Aorta (tissue), 5 donors: ENCODE measurements at regions not wholly inside any gene's neighbourhood (a gene's known extent, or its start where the extent isn't known, plus 50 kb on each side); places are given as distances from the start of the nearest gene placed in this dataset.

Experiments
- ATAC-seq: fragments of 200-7000 bp; cut with Tn5 transposase; one replicate; pipeline ENCODE4 v1.9.1; 2022; ENCODE audit warnings: moderate library complexity; ENCODE audit not compliant: low FRiP score
- DNase-seq, 2 donors: peaks; one replicate each; pipeline ENCODE4 v3.0.0-alpha.2; 2020
- H3K27ac ChIP-seq, 2 donors: one replicate each; pipeline ENCODE4 v1.5.1; 2013; ENCODE audit warnings: low read length in 2 of 2, mild to moderate bottlenecking in 2 of 2, moderate library complexity in 2 of 2, control low read depth in 1 of 2, inconsistent platforms in 1 of 2, low read depth in 1 of 2
- H3K27me3 ChIP-seq, 2 donors: one replicate each; pipeline ENCODE4 v1.6.1; 2013; ENCODE audit warnings: control low read depth in 1 of 2, low read length in 1 of 2, mild to moderate bottlenecking in 1 of 2, moderate library complexity in 1 of 2; ENCODE audit not compliant: insufficient read depth in 2 of 2, control insufficient read depth in 1 of 2
- H3K36me3 ChIP-seq, 2 donors: one replicate each; pipeline ENCODE4 v1.6.1; 2013; ENCODE audit warnings: control low read depth in 1 of 2, low read length in 1 of 2, mild to moderate bottlenecking in 1 of 2; ENCODE audit not compliant: insufficient read depth in 2 of 2, control insufficient read depth in 1 of 2
- H3K4me1 ChIP-seq, 2 donors: one replicate each; pipeline ENCODE4 v1.6.1; 2013; ENCODE audit warnings: low read length in 2 of 2, control low read depth in 1 of 2, mild to moderate bottlenecking in 1 of 2, moderate library complexity in 1 of 2; ENCODE audit not compliant: insufficient read depth in 2 of 2, control insufficient read depth in 1 of 2
- H3K4me3 ChIP-seq, 2 donors: one replicate each; pipeline ENCODE4 v1.5.1; 2013; ENCODE audit warnings: low read length in 2 of 2, control low read depth in 1 of 2, mild to moderate bottlenecking in 1 of 2
- H3K9me3 ChIP-seq: one replicate; pipeline ENCODE4 v1.6.1; 2013; ENCODE audit warnings: mild to moderate bottlenecking, low read length; ENCODE audit not compliant: control insufficient read depth
- WGBS, 2 donors: extraction: QIAGEN DNeasy Blood & Tissue Kit; methylation state at CpG; one replicate each; pipeline ENCODE4 v1.1.7; 2013; 5-methylcytosine and 5-hydroxymethylcytosine counted together
- intact Hi-C, 2 donors: fragments of 100-400 bp; cut with DNase I; formaldehyde crosslinking; loops; one replicate each; pipeline versions ENCODE4 v1.14.2 to v1.15.0; 2022
- donor health status: healthy with polysubstance abuse.
- donor health status: Bipolar disorder and iron deficiency.
- donor health status: DM: no; HTN: no; CAD: no.
- donor health status: DM: no; HTN: no; CAD: no.
- donor health status: DM: yes; HTN: yes; CAD: no.

GRCh38 chr6:19945843-19946358 lies 108.7 kb downstream of the ID4 start:
- H3K4me1 ChIP-seq, result no peaks in the 10 kb centered on the region
- intact Hi-C loops, result no loop called here
- ATAC-seq, result no peak

GRCh38 chr6:19949155-19949554 lies 112.0 kb downstream of the ID4 start:
- no peak for ATAC-seq
- H3K27ac ChIP-seq, result no peak overlapping the region
- H3K36me3 ChIP-seq, result no peaks in the 10 kb centered on the region
- intact Hi-C loops, result no loop called here
- no peaks in the 10 kb centered on the region for H3K27me3 ChIP-seq
- H3K9me3 ChIP-seq, result no peaks in the 10 kb centered on the region
- WGBS, 2 donors, result 79 to 86% methylated on average over 1 of the region's 1 CpG
- H3K4me1 ChIP-seq, result no peaks in the 10 kb centered on the region
- no peak overlapping the region for H3K4me3 ChIP-seq
- DNase-seq, result no peak

More at GRCh38 chr6:19945843-19946358, 108.7 kb downstream of the ID4 start:
- no peak for DNase-seq
- Histone ChIP-seq H3K36me3 (no peaks in the 10 kb centered on the region), H3K9me3 (peaks cover 1% of the 10 kb centered on the region), H3K27me3 (no peaks in the 10 kb centered on the region), H3K27ac (no peak overlapping the region), H3K4me3 (no peak overlapping the region)
- 85 to 88% methylated on average over 3 of the region's 3 CpGs for WGBS, 2 donors

DNA sequence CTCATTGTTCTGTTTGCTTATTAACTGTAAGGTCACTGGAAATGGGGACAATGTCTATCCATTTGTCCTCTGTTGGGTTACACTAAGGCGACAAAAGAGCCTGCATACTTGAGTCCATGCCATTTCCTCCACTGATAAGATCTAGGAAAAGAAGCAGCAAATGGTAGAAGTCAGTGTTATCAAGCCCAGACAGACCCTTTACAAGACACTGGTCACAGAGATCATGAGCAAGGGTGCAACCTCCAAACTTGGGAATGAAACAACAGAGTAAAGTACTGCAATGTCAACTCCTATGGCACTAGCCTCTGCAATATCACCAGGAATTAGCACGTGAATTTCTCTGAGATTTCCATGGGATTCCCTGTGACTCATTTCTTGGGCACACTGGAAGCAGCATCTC lies 126.9 kb downstream of the ID4 start:
- ATAC-seq, result no peak
- intact Hi-C loops, result no loop called here
- 56 to 66% methylated on average over 2 of the region's 2 CpGs for WGBS, 2 donors

GRCh38 chr6:19968201-19968600 lies 131.0 kb downstream of the ID4 start:
- DNase-seq, result no peak
- Histone ChIP-seq H3K27ac (no peak overlapping the region), H3K4me3 (no peak overlapping the region), H3K27me3 (no peaks in the 10 kb centered on the region), H3K9me3 (peaks cover 2% of the 10 kb centered on the region), H3K36me3 (no peaks in the 10 kb centered on the region), H3K4me1 (peaks cover 0 to 1% of the 10 kb centered on the region in 2 donors)
- 85 to 93% methylated on average over 1 of the region's 1 CpG for WGBS, 2 donors
- no peak for ATAC-seq
- intact Hi-C loops, result no loop called here

More for the DNA sequence above, 126.9 kb downstream of the ID4 start:
- peaks cover 2% of the 10 kb centered on the region for H3K9me3 ChIP-seq
- no peaks in the 10 kb centered on the region for H3K4me1 ChIP-seq
- no peak overlapping the region for H3K4me3 ChIP-seq
- H3K36me3 ChIP-seq, result no peaks in the 10 kb centered on the region
- H3K27ac ChIP-seq, result no peak overlapping the region
- no peaks in the 10 kb centered on the region for H3K27me3 ChIP-seq
- DNase-seq, result no peak

DNA sequence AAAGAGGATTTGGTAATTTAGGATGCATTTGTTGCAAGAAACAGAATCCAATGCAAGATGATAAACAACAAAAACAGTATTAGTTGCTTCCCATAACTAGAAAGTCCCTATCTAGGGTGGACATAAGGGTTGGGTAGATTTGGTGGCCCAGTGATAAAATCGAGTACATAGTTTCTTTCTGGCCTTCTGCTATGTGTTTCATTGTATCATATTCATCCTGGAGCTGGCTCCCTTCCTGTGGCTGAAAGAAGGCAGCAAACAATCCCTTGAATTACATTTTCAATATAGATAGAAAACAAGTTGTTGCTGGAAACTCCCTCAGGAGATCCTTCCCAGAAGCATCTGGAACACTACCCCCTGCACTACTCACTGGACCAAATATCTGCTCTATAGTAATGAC lies 135.1 kb downstream of the ID4 start:
- 77 to 86% methylated on average over 1 of the region's 1 CpG for WGBS, 2 donors
- DNase-seq (no peak), ATAC-seq (no peak)
- Histone ChIP-seq H3K36me3 (no peaks in the 10 kb centered on the region), H3K4me1 (peaks cover 0 to 1% of the 10 kb centered on the region in 2 donors), H3K27ac (no peak overlapping the region), H3K27me3 (no peaks in the 10 kb centered on the region), H3K4me3 (no peak overlapping the region), H3K9me3 (no peaks in the 10 kb centered on the region)
- intact Hi-C loops, result no loop called here

DNA sequence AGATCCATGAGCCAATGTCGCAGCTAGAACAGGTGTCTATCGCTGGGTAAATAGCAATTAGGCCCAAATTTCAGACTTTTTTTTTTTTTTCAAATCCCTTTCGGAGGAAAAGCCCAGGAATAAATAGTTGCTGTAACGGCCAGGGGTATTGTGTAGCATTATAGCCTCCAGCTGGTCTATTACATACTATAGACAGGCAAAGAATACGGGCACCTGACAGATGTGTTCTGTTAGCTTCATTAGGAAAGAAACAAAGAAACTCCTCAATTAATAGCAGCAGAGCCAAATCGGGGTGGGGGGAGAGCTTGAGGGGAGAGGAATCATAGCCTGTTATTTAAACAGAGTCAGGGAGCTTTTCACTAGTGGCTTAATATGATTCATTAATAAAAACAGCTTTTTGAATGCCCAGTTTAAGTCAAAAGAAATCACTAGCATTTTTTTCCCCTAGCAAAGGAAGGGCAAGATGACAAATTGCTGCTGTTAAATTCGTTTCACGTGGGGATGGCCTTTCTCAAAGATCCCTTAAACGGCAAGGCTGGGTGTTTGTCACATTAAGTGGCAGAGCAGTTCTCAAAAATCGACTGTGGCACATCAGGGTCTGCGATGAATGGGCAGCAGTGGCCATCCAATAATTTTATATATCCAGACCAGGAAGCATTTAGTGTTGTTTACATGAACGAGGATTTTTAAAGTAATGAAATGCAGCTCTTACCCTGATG lies 139.4 kb downstream of the ID4 start:
- Histone ChIP-seq H3K4me3 (no peak overlapping the region), H3K27ac (no peak overlapping the region), H3K9me3 (no peaks in the 10 kb centered on the region), H3K4me1 (no peaks in the 10 kb centered on the region), H3K36me3 (no peaks in the 10 kb centered on the region), H3K27me3 (no peaks in the 10 kb centered on the region)
- ATAC-seq (no peak), DNase-seq (no peak)
- intact Hi-C loops, result no loop called here
- WGBS, 2 donors, result 48 to 51% methylated on average over 12 of the region's 12 CpGs

- Histone ChIP-seq H3K36me3 (peaks cover 0 to 3% of the 10 kb centered on the region in 2 donors), H3K27ac (no peak overlapping the region), H3K4me3 (no peak overlapping the region), H3K27me3 (peaks cover 0 to 2% of the 10 kb centered on the region in 2 donors), H3K9me3 (peaks cover 2% of the 10 kb centered on the region), H3K4me1 (no peaks in the 10 kb centered on the region)
- intact Hi-C loops, result no loop called here
- no peak for DNase-seq
- ATAC-seq, result peak; percentile 28
- WGBS, 2 donors, result 89% methylated on average over 7 of the region's 7 CpGs
These were observed 141.9 kb downstream of the ID4 start for GRCh38 chr6:19979059-19979458.

- intact Hi-C loops, result no loop called here
- ATAC-seq (no peak), DNase-seq (no peak)
- Histone ChIP-seq H3K4me3 (no peak overlapping the region), H3K36me3 (peaks cover 0 to 3% of the 10 kb centered on the region in 2 donors), H3K4me1 (no peaks in the 10 kb centered on the region), H3K27ac (no peak overlapping the region), H3K9me3 (peaks cover 2% of the 10 kb centered on the region), H3K27me3 (peaks cover 0 to 2% of the 10 kb centered on the region in 2 donors)
- WGBS, 2 donors, result 11 to 46% methylated on average over 1 of the region's 1 CpG
These were observed 142.8 kb downstream of the ID4 start for GRCh38 chr6:19979986-19980385.

- WGBS, 2 donors, result 78 to 79% methylated on average over 11 of the region's 11 CpGs
- H3K36me3 ChIP-seq, result peaks cover 0 to 3% of the 10 kb centered on the region in 2 donors
- no peak overlapping the region for H3K27ac ChIP-seq
- no peaks in the 10 kb centered on the region for H3K4me1 ChIP-seq
- no peak for DNase-seq
- H3K27me3 ChIP-seq, result peaks cover 0 to 2% of the 10 kb centered on the region in 2 donors
- no peak overlapping the region for H3K4me3 ChIP-seq
- intact Hi-C loops, result no loop called here
- peaks cover 5% of the 10 kb centered on the region for H3K9me3 ChIP-seq
- ATAC-seq, result no peak
These were observed 146.2 kb downstream of the ID4 start for GRCh38 chr6:19983374-19983773.
